ENCODE measurements at regions not wholly inside any gene's neighbourhood (a gene's known extent, or its start where the extent isn't known, plus 50 kb on each side); places are given as distances from the start of the nearest gene placed in this dataset.

DNA sequence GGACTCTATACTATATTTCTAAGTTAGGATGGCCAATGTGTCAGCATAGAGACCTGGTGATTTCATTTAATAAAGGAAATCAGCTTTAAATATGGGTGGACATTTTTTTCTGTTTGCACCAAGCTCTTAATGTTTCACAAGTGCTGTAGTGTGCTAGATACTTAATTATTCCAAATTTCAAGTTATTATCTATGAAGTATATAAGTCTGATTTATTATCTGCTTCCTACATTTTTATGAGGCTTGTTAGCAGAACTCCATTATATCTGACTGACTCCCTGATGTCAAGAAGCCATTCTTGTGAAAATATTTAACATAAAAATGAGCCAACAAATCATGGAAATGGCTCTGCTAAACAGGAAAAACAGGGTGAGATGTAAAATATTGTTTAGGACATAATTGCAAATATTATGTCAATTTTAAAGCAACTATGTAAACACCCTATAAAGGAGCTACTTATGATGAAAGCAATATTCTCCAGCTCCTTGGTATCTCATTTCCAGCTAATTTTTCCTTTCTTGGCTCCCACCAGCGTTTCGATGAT is 1415.2 kb downstream of the GATA3 start:
- Histone ChIP-seq H3K9me3 (ENCODE audit: control insufficient read depth, insufficient read depth, low read length) (no peaks in the 10 kb centered on the region), H3K27me3 (ENCODE audit: control insufficient read depth, insufficient read depth, low read length) (no peaks in the 10 kb centered on the region), H3K27ac (ENCODE audit: low read length) (no peak overlapping the region), H3K36me3 (ENCODE audit: control insufficient read depth, insufficient read depth, low read length) (no peaks in the 10 kb centered on the region), H3K4me1 (ENCODE audit: control insufficient read depth, insufficient read depth, low read length) (no peaks in the 10 kb centered on the region), H3K4me3 (ENCODE audit: low read length) (no peak overlapping the region)
- intact Hi-C loops (cut with micrococcal nuclease): no loop called here
- Mint-ChIP-seq H3K36me3 (no peaks in the 10 kb centered on the region), H3K9me3 (peaks cover 0 to 2% of the 10 kb centered on the region in 2 donors), H3K27me3 (ENCODE audit: low read depth in 2 of 2) (no peaks in the 10 kb centered on the region), H3K4me1 (no peaks in the 10 kb centered on the region), H3K4me3 (no peak overlapping the region), H3K27ac (no peak overlapping the region)
- DNase-seq (no peak), ATAC-seq (no peak)
- no peak for TF ChIP-seq CTCF (IDR thresholded peaks at IDR 0.05)
- WGBS (ENCODE audit: insufficient coverage): 100% methylated on average over 2 of the region's 2 CpGs

- no peaks in the 10 kb centered on the region for H3K4me1 ChIP-seq (ENCODE audit: control insufficient read depth, insufficient read depth, low read length)
- H3K27me3 Mint-ChIP-seq (ENCODE audit: low read depth in 2 of 2): no peaks in the 10 kb centered on the region
- peaks cover 0 to 2% of the 10 kb centered on the region in 2 donors for H3K9me3 Mint-ChIP-seq
- TF ChIP-seq CTCF (IDR thresholded peaks at IDR 0.05): no peak
- no peaks in the 10 kb centered on the region for H3K27me3 ChIP-seq (ENCODE audit: control insufficient read depth, insufficient read depth, low read length)
- no peak overlapping the region for H3K4me3 Mint-ChIP-seq
- H3K27ac ChIP-seq (ENCODE audit: low read length): no peak overlapping the region
- H3K4me1 Mint-ChIP-seq: no peaks in the 10 kb centered on the region
- H3K4me3 ChIP-seq (ENCODE audit: low read length): no peak overlapping the region
- H3K9me3 ChIP-seq (ENCODE audit: control insufficient read depth, insufficient read depth, low read length): no peaks in the 10 kb centered on the region
- DNase-seq (no peak), ATAC-seq (no peak)
- no peaks in the 10 kb centered on the region for H3K36me3 Mint-ChIP-seq
- 100% methylated on average over 1 of the region's 1 CpG for WGBS (ENCODE audit: insufficient coverage)
- intact Hi-C loops (cut with micrococcal nuclease): no loop called here
- H3K27ac Mint-ChIP-seq: no peak overlapping the region
- no peaks in the 10 kb centered on the region for H3K36me3 ChIP-seq (ENCODE audit: control insufficient read depth, insufficient read depth, low read length)
Observed at GRCh38 chr10:9470581-9470980, 1416.1 kb downstream of the GATA3 start.

GRCh38 chr10:9501944-9502343 is 1447.5 kb downstream of the GATA3 start:
- ATAC-seq (no peak), DNase-seq (no peak)
- H3K9me3 ChIP-seq (ENCODE audit: control insufficient read depth, insufficient read depth, low read length): no peaks in the 10 kb centered on the region
- intact Hi-C loops (cut with micrococcal nuclease): no loop called here
- Mint-ChIP-seq H3K4me1 (no peaks in the 10 kb centered on the region), H3K27ac (no peak overlapping the region), H3K4me3 (no peak overlapping the region), H3K27me3 (ENCODE audit: low read depth in 2 of 2) (peaks cover 0 to 7% of the 10 kb centered on the region in 2 donors), H3K9me3 (peaks cover 0 to 2% of the 10 kb centered on the region in 2 donors), H3K36me3 (no peaks in the 10 kb centered on the region)
- TF ChIP-seq CTCF (IDR thresholded peaks at IDR 0.05): no peak
- no peaks in the 10 kb centered on the region for H3K36me3 ChIP-seq (ENCODE audit: control insufficient read depth, insufficient read depth, low read length)
- no peak overlapping the region for H3K4me3 ChIP-seq (ENCODE audit: low read length)
- no peak overlapping the region for H3K27ac ChIP-seq (ENCODE audit: low read length)
- H3K4me1 ChIP-seq (ENCODE audit: control insufficient read depth, insufficient read depth, low read length): no peaks in the 10 kb centered on the region
- H3K27me3 ChIP-seq (ENCODE audit: control insufficient read depth, insufficient read depth, low read length): no peaks in the 10 kb centered on the region
- 92% methylated on average over 2 of the region's 3 CpGs for WGBS (ENCODE audit: insufficient coverage)

DNA sequence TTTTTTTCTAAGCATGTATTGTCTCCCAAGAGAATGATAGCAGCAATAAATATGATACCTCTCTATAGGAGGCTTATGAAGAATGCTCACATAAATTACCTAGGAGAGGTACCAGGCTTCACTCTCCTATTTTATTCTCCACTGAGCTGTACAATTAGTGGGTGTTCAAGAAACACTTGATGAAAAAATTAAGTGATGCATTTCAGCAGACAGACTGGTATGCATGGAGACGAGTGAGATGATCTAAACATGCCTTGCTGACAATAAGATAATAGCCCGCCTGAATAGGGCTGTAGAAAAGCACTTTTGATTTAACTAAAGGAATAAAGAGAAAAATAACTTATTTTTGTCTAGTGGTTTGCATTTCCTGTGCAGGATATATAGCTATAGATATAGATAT is 1449.7 kb downstream of the GATA3 start:
- Mint-ChIP-seq H3K36me3 (no peaks in the 10 kb centered on the region), H3K9me3 (peaks cover 0 to 2% of the 10 kb centered on the region in 2 donors)
- no peak for ATAC-seq

More for the DNA sequence above, 1449.7 kb downstream of the GATA3 start:
- WGBS (ENCODE audit: insufficient coverage): 97% methylated on average over 2 of the region's 2 CpGs
- Histone ChIP-seq H3K9me3 (ENCODE audit: control insufficient read depth, insufficient read depth, low read length) (no peaks in the 10 kb centered on the region), H3K27ac (ENCODE audit: low read length) (no peak overlapping the region), H3K4me3 (ENCODE audit: low read length) (no peak overlapping the region), H3K4me1 (ENCODE audit: control insufficient read depth, insufficient read depth, low read length) (no peaks in the 10 kb centered on the region), H3K27me3 (ENCODE audit: control insufficient read depth, insufficient read depth, low read length) (no peaks in the 10 kb centered on the region), H3K36me3 (ENCODE audit: control insufficient read depth, insufficient read depth, low read length) (no peaks in the 10 kb centered on the region)
- TF ChIP-seq CTCF (IDR thresholded peaks at IDR 0.05): no peak
- peaks cover 3 to 7% of the 10 kb centered on the region in 2 donors for H3K27me3 Mint-ChIP-seq (ENCODE audit: low read depth in 2 of 2)
- H3K4me3 Mint-ChIP-seq: no peak overlapping the region
- intact Hi-C loops (cut with micrococcal nuclease): no loop called here
- no peak overlapping the region for H3K27ac Mint-ChIP-seq
- DNase-seq: no peak
- H3K4me1 Mint-ChIP-seq: no peaks in the 10 kb centered on the region
